HG03378 (cell line): ENCODE measurements at regions not wholly inside any gene's neighbourhood (a gene's known extent, or its start where the extent isn't known, plus 50 kb on each side); places are given as distances from the start of the nearest gene placed in this dataset.

Source experiments
- ATAC-seq: cut with Tn5 transposase; IDR thresholded peaks from one replicate; pipeline ENCODE4 v1.9.1; 2021; ENCODE audit warnings: mild to moderate bottlenecking, moderate library complexity; ENCODE audit not compliant: unreplicated experiment

GRCh38 chr2:19238440-19239060 lies 119.9 kb downstream of the OSR1 start:
- ATAC-seq, result no peak

GRCh38 chr2:19235308-19235707 lies 123.1 kb downstream of the OSR1 start:
- ATAC-seq, result no peak

GRCh38 chr2:19232312-19232711 lies 126.1 kb downstream of the OSR1 start:
- no peak for ATAC-seq

GRCh38 chr2:19231625-19232024 lies 126.8 kb downstream of the OSR1 start:
- ATAC-seq, result no peak

- ATAC-seq, result no peak
These were observed 127.8 kb downstream of the OSR1 start for GRCh38 chr2:19230626-19231025.

- ATAC-seq, result no peak
These were observed 129.7 kb downstream of the OSR1 start for GRCh38 chr2:19228715-19229114.

GRCh38 chr2:19228181-19228593 lies 130.2 kb downstream of the OSR1 start:
- no peak for ATAC-seq

GRCh38 chr2:19226871-19227270 lies 131.6 kb downstream of the OSR1 start:
- no peak for ATAC-seq

- no peak for ATAC-seq
These were observed 132.0 kb downstream of the OSR1 start for GRCh38 chr2:19226386-19226785.

GRCh38 chr2:19225931-19226330 lies 132.5 kb downstream of the OSR1 start:
- no peak for ATAC-seq

GRCh38 chr2:19225126-19225525 lies 133.3 kb downstream of the OSR1 start:
- no peak for ATAC-seq

- no peak for ATAC-seq
These were observed 133.9 kb downstream of the OSR1 start for GRCh38 chr2:19224486-19224885.

GRCh38 chr2:19224011-19224410 lies 134.4 kb downstream of the OSR1 start:
- no peak for ATAC-seq

GRCh38 chr2:19219060-19219459 lies 139.4 kb downstream of the OSR1 start:
- ATAC-seq, result no peak

- ATAC-seq, result no peak
These were observed 140.3 kb downstream of the OSR1 start for GRCh38 chr2:19218166-19218565.

- no peak for ATAC-seq
These were observed 141.5 kb downstream of the OSR1 start for GRCh38 chr2:19216676-19217602.

GRCh38 chr2:19216238-19216637 lies 142.2 kb downstream of the OSR1 start:
- ATAC-seq, result no peak

GRCh38 chr2:19214682-19215391 lies 143.6 kb downstream of the OSR1 start:
- no peak for ATAC-seq

GRCh38 chr2:19209575-19210341 lies 148.7 kb downstream of the OSR1 start:
- ATAC-seq, result no peak

- no peak for ATAC-seq
These were observed 149.8 kb downstream of the OSR1 start for GRCh38 chr2:19208479-19209199.
